ENCODE measurements at regions not wholly inside any gene's neighbourhood (a gene's known extent, or its start where the extent isn't known, plus 50 kb on each side); places are given as distances from the start of the nearest gene placed in this dataset.
"Not testable (repeated sequence)": the region's sequence is repeated elsewhere in the genome, so short reads cannot be mapped to it uniquely, and the experiment has no call there.

DNA sequence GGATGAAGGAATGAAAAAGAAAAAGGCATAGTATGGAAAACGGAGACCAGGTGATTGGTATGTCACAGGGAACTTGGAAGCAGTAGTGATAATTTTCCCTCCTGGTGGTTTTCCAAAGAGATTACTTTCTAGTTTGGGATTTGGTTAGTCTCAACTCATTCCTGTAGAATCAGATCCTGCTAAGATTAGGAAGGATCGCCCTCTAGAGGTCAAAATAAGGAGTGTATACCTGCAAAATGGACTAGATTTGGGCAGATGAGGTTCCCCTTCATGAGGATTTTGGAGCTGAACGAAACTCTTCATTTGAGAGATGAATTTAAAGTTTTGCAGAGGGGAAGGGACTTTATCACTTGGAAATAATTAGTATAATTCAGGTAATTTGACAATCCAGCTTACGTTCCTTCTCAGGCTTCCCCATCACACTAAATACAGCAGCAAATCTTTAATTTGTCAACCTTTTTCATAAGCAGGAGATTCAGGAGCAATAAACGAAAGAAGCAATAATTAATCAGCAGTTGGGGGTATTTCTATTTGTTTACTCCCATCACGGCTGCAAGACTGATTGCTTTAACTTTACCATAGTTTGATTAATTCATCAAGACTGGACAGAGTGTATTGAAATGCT, 65.2 kb downstream of the CCDC195 start:
- DNase-seq = peak; percentile 34

- DNase-seq = not testable (repeated sequence)
These were observed 62.5 kb upstream of the CUL3 start for GRCh38 chr2:224647684-224648083.

- peak; percentile 45 for DNase-seq
These were observed 61.2 kb upstream of the CUL3 start for GRCh38 chr2:224646242-224646846.

- DNase-seq = no peak
These were observed 60.6 kb upstream of the CUL3 start for GRCh38 chr2:224645722-224646121.

DNA sequence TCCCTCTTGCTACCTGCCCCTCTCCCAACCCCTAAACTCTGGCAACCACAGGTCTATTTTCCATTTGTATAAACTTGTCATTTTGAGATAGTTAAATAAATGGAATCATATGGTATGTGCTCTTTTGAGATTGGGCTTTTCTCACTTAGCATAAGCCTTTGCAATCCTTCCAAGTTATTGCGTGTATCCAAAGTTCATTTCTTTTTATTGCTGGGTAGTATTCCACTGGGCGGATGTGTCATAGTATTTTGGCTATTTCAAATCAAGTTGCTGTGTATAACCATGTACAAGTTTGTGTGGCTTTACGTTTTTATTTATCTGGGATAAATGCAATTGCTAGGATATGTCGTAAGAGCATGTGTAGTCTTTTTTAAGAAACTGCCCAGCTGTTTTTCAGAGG, 55.5 kb upstream of the CUL3 start:
- no peak for DNase-seq

DNA sequence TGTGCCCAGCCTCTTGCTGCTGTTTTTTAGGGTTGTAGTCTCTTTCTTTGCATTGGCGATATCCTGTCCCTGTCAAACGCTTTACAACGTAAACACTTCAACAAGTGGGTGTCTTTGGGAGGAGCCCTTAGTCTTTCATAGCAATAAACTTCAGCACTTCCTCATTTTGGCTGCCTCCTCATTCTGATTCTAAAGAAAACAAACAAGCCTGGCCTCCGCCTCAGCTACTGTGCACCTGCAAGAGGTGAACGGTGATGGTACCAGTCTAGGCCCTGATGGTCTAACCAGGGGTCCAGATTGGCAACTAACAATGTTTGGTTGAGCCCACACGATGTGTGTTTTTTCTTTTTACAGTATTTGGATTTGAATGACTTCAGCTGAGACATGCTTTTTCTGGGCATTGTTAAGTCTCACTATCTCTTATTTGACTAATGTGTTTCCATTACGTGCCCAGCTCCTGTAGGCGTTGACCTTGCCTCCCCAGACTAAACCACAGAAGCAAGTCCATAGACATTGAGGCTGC, 53.2 kb upstream of the CUL3 start:
- DNase-seq = peak; percentile 52
